Panc1 (cell line): ENCODE measurements at regions not wholly inside any gene's neighbourhood (a gene's known extent, or its start where the extent isn't known, plus 50 kb on each side); places are given as distances from the start of the nearest gene placed in this dataset.

ENCODE experiments used
- ATAC-seq: fragments of 200-7000 bp; cut with Tn5 transposase; 2 replicates; pipeline ENCODE4 v1.9.1; 2020; ENCODE audit warnings: mild to moderate bottlenecking, moderate library complexity
- BruUV-seq: library from RNA; stranded (reverse); fragments of 400-500 nt; replicated peaks from 2 replicates; lab custom pipeline; 2021; lab: Mats Ljungman, UMichigan
- CTCF ChIA-PET: fragments of 300-600 bp; sonication (Branson Sonifier 250); formaldehyde crosslinking; loops from one replicate; lab custom pipeline; 2022; ENCODE audit warnings: antibody characterized with exemption; lab: Charles Lee
- POLR2A ChIA-PET: fragments of 300-600 bp; sonication (Branson Sonifier 250); formaldehyde crosslinking; loops from one replicate; lab custom pipeline; 2022; ENCODE audit warnings: antibody characterized with exemption; lab: Charles Lee
- DNase-seq: peaks from one replicate; pipeline ENCODE4 v3.0.0-alpha.2; 2010; ENCODE audit warnings: low read depth, low spot score
- H3K27ac ChIP-seq: 2 replicates; pipeline ENCODE4 v1.5.1; 2011; ENCODE audit warnings: mild to moderate bottlenecking, low read length, inconsistent platforms
- H3K27me3 ChIP-seq: fragments of 200-500 bp; sonication (Bioruptor generic); 2 replicates; pipeline ENCODE4 v1.6.0; 2014; ENCODE audit warnings: low read length, inconsistent platforms; ENCODE audit not compliant: control insufficient read depth, insufficient read depth
- H3K36me3 ChIP-seq: fragments of 200-500 bp; sonication (Bioruptor generic); 2 replicates; pipeline ENCODE4 v1.5.1; 2014; ENCODE audit warnings: inconsistent platforms, mild to moderate bottlenecking, low read length, moderate library complexity; ENCODE audit not compliant: control insufficient read depth, insufficient read depth
- H3K4me1 ChIP-seq: 2 replicates; pipeline ENCODE4 v1.5.1; 2011; ENCODE audit warnings: inconsistent platforms, mild to moderate bottlenecking, low read length, moderate library complexity; ENCODE audit not compliant: control insufficient read depth, insufficient read depth
- H3K4me3 ChIP-seq, 2 experiments: 2 replicates each; pipeline ENCODE4 v1.5.1; 2011 to 2012; ENCODE audit warnings: low read depth in 2 of 2, low read length in 2 of 2, mild to moderate bottlenecking in 2 of 2, inconsistent platforms in 1 of 2, moderate library complexity in 1 of 2
- H3K9me3 ChIP-seq: fragments of 200-500 bp; sonication (Bioruptor generic); 2 replicates; pipeline ENCODE4 v1.5.1; 2014; ENCODE audit warnings: low read depth, mild to moderate bottlenecking, inconsistent platforms, low read length, moderate library complexity; ENCODE audit not compliant: control insufficient read depth, insufficient read depth
- POLR2AphosphoS5 ChIP-seq: IDR thresholded peaks from 2 replicates; pipeline ENCODE4 v1.6.1; 2012; ENCODE audit warnings: mild to moderate bottlenecking, low read depth, low read length, moderate library complexity
- SIN3A ChIP-seq: IDR thresholded peaks from 2 replicates; pipeline ENCODE4 v1.6.1; 2012; ENCODE audit warnings: low read depth, mild to moderate bottlenecking, low read length, moderate library complexity, borderline replicate concordance; ENCODE audit not compliant: insufficient read depth
- TCF7L2 ChIP-seq: IDR thresholded peaks from 2 replicates; pipeline ENCODE4 v1.6.1; 2011; ENCODE audit warnings: mild to moderate bottlenecking, low read depth, low read length, inconsistent platforms
- in situ Hi-C: cut with HindIII; loops from 2 replicates; pipeline ENCODE4 v1.10.0; 2016; ENCODE audit warnings: low sequenced_read_pairs, low pct_unique_long_range_greater_than_20kb
- intact Hi-C: fragments of 100-400 bp; cut with micrococcal nuclease; formaldehyde crosslinking; loops from one replicate; pipeline ENCODE4 v1.10.0; 2022; ENCODE audit not compliant: unreplicated experiment
- TF ChIP-seq, protein P1 (sequence below), 2 experiments: IDR thresholded peaks; 2 replicates each; pipeline ENCODE4 v1.6.1; 2011 to 2012; ENCODE audit warnings: low read depth in 2 of 2, control low read depth in 1 of 2, low read length in 1 of 2, mild to moderate bottlenecking in 1 of 2, moderate library complexity in 1 of 2; ENCODE audit not compliant: insufficient read depth in 1 of 2
- TF ChIP-seq, protein P2 (sequence below): fragments of 450-650 bp; IDR thresholded peaks from 2 replicates; pipeline ENCODE4 v1.5.1; 2017; ENCODE audit warnings: mild to moderate bottlenecking

DNA sequence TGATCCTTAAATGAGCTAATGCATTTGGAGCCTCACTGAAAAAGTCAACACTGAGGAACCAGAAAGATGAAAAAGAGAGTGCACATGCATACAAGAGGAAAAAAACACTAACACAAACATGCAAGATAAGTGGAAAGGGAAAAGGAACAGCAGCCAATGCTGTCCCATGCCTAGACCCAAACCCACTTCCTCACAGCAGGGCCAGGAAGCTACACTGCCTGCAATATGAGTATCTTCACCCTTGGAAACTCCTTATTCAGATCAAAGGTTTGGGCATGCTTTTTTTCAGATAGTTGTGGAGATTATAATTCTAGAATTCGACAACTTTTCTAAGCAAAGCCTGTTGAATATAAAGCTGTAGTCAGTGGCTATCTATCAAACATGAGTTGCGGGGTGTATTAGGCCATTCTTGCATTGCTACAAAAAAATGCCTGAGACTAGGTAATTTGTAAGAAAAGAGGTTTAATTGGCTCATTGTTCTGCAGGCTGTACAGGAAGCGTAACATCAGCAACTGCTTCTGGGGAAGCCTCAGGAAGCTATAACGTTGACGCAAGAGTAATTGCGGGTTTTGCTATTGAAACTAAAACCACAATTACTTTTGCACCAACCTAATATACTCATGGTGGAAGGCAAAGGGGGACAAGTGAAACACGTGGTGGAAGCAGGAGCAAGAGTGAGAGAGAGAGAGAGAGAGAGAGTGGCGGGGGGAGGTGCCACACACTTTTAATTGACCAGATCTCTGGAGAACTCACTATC is 138.2 kb downstream of the MBD2 start:
- Histone ChIP-seq H3K36me3 (no peaks in the 10 kb centered on the region), H3K9me3 (no peaks in the 10 kb centered on the region), H3K27ac (no peak overlapping the region), H3K4me1 (no peaks in the 10 kb centered on the region), H3K27me3 (no peaks in the 10 kb centered on the region), H3K4me3 (no peak overlapping the region)
- TF ChIP-seq POLR2AphosphoS5 (no peak), TCF7L2 (no peak), SIN3A (no peak)
- TF ChIP-seq, protein P1, sequence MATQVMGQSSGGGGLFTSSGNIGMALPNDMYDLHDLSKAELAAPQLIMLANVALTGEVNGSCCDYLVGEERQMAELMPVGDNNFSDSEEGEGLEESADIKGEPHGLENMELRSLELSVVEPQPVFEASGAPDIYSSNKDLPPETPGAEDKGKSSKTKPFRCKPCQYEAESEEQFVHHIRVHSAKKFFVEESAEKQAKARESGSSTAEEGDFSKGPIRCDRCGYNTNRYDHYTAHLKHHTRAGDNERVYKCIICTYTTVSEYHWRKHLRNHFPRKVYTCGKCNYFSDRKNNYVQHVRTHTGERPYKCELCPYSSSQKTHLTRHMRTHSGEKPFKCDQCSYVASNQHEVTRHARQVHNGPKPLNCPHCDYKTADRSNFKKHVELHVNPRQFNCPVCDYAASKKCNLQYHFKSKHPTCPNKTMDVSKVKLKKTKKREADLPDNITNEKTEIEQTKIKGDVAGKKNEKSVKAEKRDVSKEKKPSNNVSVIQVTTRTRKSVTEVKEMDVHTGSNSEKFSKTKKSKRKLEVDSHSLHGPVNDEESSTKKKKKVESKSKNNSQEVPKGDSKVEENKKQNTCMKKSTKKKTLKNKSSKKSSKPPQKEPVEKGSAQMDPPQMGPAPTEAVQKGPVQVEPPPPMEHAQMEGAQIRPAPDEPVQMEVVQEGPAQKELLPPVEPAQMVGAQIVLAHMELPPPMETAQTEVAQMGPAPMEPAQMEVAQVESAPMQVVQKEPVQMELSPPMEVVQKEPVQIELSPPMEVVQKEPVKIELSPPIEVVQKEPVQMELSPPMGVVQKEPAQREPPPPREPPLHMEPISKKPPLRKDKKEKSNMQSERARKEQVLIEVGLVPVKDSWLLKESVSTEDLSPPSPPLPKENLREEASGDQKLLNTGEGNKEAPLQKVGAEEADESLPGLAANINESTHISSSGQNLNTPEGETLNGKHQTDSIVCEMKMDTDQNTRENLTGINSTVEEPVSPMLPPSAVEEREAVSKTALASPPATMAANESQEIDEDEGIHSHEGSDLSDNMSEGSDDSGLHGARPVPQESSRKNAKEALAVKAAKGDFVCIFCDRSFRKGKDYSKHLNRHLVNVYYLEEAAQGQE (IDR thresholded peaks at IDR 0.05; ENCODE audit: insufficient read depth in 1 of 2, low read depth in 2 of 2, low read length in 1 of 2): no peak
- TF ChIP-seq, protein P2, sequence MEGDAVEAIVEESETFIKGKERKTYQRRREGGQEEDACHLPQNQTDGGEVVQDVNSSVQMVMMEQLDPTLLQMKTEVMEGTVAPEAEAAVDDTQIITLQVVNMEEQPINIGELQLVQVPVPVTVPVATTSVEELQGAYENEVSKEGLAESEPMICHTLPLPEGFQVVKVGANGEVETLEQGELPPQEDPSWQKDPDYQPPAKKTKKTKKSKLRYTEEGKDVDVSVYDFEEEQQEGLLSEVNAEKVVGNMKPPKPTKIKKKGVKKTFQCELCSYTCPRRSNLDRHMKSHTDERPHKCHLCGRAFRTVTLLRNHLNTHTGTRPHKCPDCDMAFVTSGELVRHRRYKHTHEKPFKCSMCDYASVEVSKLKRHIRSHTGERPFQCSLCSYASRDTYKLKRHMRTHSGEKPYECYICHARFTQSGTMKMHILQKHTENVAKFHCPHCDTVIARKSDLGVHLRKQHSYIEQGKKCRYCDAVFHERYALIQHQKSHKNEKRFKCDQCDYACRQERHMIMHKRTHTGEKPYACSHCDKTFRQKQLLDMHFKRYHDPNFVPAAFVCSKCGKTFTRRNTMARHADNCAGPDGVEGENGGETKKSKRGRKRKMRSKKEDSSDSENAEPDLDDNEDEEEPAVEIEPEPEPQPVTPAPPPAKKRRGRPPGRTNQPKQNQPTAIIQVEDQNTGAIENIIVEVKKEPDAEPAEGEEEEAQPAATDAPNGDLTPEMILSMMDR: no peak
- in situ Hi-C loops: no loop called here
- ATAC-seq (no peak), DNase-seq (no peak)
- no TSS peak for BruUV-seq
- intact Hi-C loops: no loop called here
- ChIA-PET CTCF (no interaction called here), POLR2A (no interaction called here)

- H3K27me3 ChIP-seq: no peaks in the 10 kb centered on the region
- no peaks in the 10 kb centered on the region for H3K4me1 ChIP-seq
- H3K4me3 ChIP-seq: no peak overlapping the region
- ATAC-seq (no peak), DNase-seq (no peak)
- in situ Hi-C loops (no loop called here), intact Hi-C loops (no loop called here)
- TF ChIP-seq, protein P2: no peak
- TF ChIP-seq TCF7L2 (no peak), POLR2AphosphoS5 (no peak)
- no peaks in the 10 kb centered on the region for H3K36me3 ChIP-seq
- ChIA-PET POLR2A (no interaction called here), CTCF (no interaction called here)
- no peaks in the 10 kb centered on the region for H3K9me3 ChIP-seq
- BruUV-seq: no TSS peak
- no peak overlapping the region for H3K27ac ChIP-seq
These were observed 143.6 kb downstream of the MBD2 start for GRCh38 chr18:54080858-54081257.
